DMS 273 (cell line): ENCODE measurements at regions not wholly inside any gene's neighbourhood (a gene's known extent, or its start where the extent isn't known, plus 50 kb on each side); places are given as distances from the start of the nearest gene placed in this dataset.
"Not testable (repeated sequence)": the region's sequence is repeated elsewhere in the genome, so short reads cannot be mapped to it uniquely, and the experiment has no call there.

Experiments
- DNase-seq: peaks from one replicate; lab custom pipeline; 2025; ENCODE audit not compliant: unreplicated experiment; lab: John Stamatoyannopoulos, UW

GRCh38 chr19:31054430-31054829, 294.8 kb downstream of the TSHZ3 start:
- peak; percentile 15 for DNase-seq

GRCh38 chr19:31049431-31049830, 299.8 kb downstream of the TSHZ3 start:
- DNase-seq, result no peak

- DNase-seq, result no peak
Measured at GRCh38 chr19:31046024-31046423, 303.2 kb downstream of the TSHZ3 start.

- DNase-seq, result no peak
Measured at GRCh38 chr19:31041461-31041860, 307.8 kb downstream of the TSHZ3 start.

- DNase-seq, result no peak
Measured at GRCh38 chr19:31039151-31039550, 310.1 kb downstream of the TSHZ3 start.

GRCh38 chr19:31037286-31037980, 311.8 kb downstream of the TSHZ3 start:
- DNase-seq, result no peak

- DNase-seq, result not testable (repeated sequence)
Measured at GRCh38 chr19:31031455-31031854, 317.8 kb downstream of the TSHZ3 start.

GRCh38 chr19:31023038-31023437, 326.2 kb downstream of the TSHZ3 start:
- peak; percentile 2 for DNase-seq

- DNase-seq, result no peak
Measured at GRCh38 chr19:31018936-31019335, 330.3 kb downstream of the TSHZ3 start.

- no peak for DNase-seq
Measured at GRCh38 chr19:31015778-31016177, 333.5 kb downstream of the TSHZ3 start.

- DNase-seq, result no peak
Measured at GRCh38 chr19:31014668-31015067, 334.6 kb downstream of the TSHZ3 start.

GRCh38 chr19:31013384-31014020, 335.7 kb downstream of the TSHZ3 start:
- no peak for DNase-seq

GRCh38 chr19:31002518-31003244, 346.6 kb downstream of the TSHZ3 start:
- DNase-seq, result no peak

GRCh38 chr19:31001991-31002390, 347.2 kb downstream of the TSHZ3 start:
- DNase-seq, result peak; percentile 10

GRCh38 chr19:31000913-31001312, 348.3 kb downstream of the TSHZ3 start:
- DNase-seq, result no peak

GRCh38 chr19:30999726-31000125, 349.5 kb downstream of the TSHZ3 start:
- no peak for DNase-seq

GRCh38 chr19:30997222-30997621, 352.0 kb downstream of the TSHZ3 start:
- DNase-seq, result no peak

GRCh38 chr19:30978639-30979038, 370.6 kb downstream of the TSHZ3 start:
- DNase-seq, result no peak

- no peak for DNase-seq
Measured at GRCh38 chr19:30969591-30969990, 379.6 kb downstream of the TSHZ3 start.

GRCh38 chr19:30968841-30969399, 380.3 kb downstream of the TSHZ3 start:
- DNase-seq, result no peak

GRCh38 chr19:30968210-30968609, 381.0 kb downstream of the TSHZ3 start:
- peak; percentile 21 for DNase-seq

GRCh38 chr19:30966486-30966885, 382.8 kb downstream of the TSHZ3 start:
- DNase-seq, result no peak
